GM23248 (cell line): ENCODE measurements at regions not wholly inside any gene's neighbourhood (a gene's known extent, or its start where the extent isn't known, plus 50 kb on each side); places are given as distances from the start of the nearest gene placed in this dataset.

Source experiments
- EZH2 ChIP-seq: fragments of 200-600 bp; sonication (generic); IDR thresholded peaks from 2 replicates; pipeline ENCODE4 v1.6.1; 2018; ENCODE audit warnings: antibody characterized with exemption, mild to moderate bottlenecking; ENCODE audit not compliant: insufficient read depth, poor library complexity, severe bottlenecking
- EZH2phosphoT487 ChIP-seq: fragments of 200-600 bp; sonication (generic); IDR thresholded peaks from 2 replicates; pipeline ENCODE4 v1.6.1; 2018; ENCODE audit warnings: antibody characterized with exemption, moderate library complexity, mild to moderate bottlenecking, low read depth; ENCODE audit not compliant: insufficient read depth

- TF ChIP-seq EZH2 = no peak
- TF ChIP-seq EZH2phosphoT487 = no peak
Measured at GRCh38 chr11:32026766-32027165, 64.1 kb upstream of the RCN1 start.
